ENCODE measurements at regions not wholly inside any gene's neighbourhood (a gene's known extent, or its start where the extent isn't known, plus 50 kb on each side); places are given as distances from the start of the nearest gene placed in this dataset.

DNA sequence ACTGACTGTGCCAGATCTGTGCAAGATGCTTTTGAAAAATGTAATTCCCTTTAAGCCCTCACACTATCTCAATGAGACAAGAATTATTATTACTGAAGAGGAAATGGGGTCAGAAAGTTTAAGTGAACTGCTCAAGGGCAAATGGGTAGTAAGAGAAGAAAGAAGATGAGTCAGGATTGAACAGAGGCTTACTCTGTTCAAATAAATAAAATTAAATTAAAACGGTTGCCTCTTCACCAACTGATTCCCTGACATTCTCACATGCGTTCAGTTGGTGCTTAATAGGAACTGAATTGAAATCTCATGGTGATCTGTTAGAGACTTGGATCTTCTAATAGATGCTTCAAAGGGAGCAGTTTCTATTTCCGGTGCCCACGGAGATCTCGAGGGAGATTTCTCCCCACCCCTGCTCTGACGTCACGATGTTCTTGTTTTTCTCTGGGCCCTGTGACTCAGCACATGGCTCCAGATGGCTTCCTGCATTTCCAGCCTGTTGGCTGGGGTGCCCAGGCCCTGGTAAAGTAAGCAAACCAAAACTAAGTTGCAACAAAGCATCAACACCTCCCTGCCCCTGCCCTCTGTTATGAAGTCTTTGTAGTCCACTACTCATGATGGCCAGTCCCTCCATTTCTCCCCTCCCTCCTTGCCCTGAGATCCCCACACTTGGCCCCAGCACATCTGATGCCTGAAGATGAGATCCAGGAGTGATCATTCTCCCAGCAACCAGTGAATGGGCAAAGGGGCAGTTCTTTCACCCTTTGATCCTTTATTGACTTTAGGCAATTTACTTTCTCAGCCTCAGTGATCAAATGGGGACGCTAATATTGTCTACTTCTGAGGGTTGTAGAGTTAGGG lies 106.1 kb upstream of the CPEB4 start:
- ATAC-seq, result peak; percentile 47
- peak; percentile 63 for DNase-seq

DNA sequence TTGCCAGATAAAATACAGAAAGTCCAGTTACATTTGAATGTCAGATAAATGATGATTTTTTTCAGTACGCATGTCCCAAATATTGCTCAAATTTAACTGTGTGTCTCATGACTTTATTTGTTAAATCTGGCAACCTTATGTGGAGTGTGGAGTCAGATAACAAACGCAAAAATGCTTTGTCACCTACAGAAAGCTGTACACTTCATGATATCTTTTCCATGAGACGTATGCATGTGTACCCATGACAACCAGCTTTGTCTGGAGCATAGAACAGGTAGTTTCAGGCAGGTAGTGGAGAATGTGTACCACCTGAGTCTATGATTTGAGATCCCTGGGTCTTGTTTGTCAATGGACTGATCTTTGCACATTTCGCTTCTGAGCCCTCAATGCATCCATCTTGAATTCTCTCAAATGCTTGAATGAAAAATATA lies 105.5 kb upstream of the CPEB4 start:
- ATAC-seq (no peak), DNase-seq (no peak)

DNA sequence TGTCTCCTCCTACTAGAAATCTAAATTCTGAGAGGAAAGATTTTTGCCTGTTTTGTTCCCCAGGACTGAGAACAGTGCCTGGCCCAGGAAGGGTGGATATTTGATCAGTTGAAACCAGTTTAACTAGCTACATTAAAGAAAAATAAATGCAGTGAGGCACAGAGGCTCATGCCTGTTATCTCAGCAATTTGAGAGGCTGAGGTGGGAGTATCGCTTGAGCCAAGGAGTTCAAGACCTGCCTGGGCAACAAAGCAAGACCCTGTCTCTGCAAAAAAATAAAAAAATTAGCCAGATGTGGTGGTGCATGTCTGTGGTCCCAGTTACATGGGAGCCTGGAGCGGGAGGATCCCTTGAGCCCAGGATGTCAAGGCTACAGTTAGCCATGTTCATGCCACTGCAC lies 104.8 kb upstream of the CPEB4 start:
- DNase-seq (no peak), ATAC-seq (no peak)

DNA sequence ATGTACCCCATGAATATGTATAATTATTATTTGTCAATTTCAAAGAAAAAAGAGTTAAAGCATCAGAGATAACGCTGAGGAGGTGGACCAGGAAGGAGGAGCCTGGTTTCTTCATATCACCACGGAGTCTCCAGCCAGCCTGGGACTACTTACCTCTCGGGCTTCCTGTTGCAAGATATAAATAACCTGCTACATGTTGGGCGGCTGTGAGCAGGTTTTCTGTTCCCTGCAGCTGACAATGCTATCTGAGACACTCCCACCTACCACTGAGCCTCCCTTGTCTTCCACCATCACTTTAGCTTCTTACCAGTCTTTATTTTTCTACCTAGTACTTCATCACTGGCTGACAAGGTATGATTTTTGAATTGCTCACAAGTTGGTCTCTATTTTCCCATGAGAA lies 102.7 kb upstream of the CPEB4 start:
- DNase-seq, result no peak
- ATAC-seq, result no peak

DNA sequence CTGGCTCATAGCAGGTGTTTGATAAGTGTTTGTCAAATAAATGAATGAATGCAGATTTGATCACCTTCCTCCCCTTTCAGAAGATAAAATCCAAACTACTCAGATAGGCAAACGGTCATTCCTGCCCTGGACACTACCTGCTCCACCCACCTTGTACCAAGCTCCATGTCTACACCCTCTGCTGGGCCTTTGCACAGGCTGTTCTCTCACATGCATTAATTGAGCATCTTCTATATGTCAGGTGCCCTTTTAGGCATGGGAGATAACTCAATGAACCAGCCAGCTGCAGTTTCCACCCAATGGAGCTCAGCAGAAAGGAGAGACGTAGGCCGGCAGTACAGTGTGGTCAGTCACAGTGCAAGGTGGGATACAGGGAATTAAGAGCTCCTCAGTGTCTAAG lies 102.3 kb upstream of the CPEB4 start:
- no peak for DNase-seq
- no peak for ATAC-seq

DNA sequence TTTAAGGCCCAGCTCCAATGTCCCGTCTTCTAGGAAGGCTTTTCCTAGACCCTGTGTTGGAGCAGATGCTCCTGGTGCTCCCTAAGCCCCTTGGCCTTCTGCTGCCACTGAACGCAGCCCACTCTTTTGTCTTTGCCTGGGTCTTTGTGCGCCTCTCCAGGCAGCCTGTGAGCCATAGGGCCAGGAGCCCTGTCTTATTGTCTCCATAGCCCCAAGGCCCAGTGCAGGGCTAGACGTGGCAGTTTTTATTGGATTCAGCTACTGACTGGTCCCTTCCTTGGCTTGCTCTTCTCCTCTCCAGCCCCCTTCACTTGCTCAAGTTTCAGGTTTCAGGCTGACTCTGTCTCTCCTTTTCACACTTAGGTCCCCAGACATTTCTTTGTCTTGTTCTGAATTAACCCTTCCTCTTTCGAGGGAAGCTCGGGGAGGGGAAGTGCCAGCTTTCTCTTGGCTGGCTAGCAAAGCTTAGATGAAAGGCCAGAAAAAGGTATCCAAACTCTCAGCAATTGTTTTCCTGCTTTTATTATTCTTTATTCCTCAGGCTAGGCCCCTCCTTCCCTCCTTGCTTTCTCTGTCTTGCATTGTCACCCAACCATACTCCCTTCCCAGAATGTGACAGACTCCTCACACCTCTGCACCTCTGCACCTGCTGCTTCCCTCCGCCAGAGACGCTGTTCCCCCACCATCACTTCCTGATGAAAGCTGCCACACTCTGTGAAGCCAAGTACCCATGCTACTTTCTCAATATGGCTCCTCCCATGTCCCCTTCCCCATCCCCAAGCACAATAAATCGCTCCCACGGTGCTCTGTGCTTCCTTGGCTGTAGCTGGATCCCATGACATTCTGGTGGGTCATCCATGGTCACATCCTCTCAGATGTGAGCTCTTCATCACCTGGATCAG lies 101.6 kb upstream of the CPEB4 start:
- DNase-seq, result no peak
- no peak for ATAC-seq

DNA sequence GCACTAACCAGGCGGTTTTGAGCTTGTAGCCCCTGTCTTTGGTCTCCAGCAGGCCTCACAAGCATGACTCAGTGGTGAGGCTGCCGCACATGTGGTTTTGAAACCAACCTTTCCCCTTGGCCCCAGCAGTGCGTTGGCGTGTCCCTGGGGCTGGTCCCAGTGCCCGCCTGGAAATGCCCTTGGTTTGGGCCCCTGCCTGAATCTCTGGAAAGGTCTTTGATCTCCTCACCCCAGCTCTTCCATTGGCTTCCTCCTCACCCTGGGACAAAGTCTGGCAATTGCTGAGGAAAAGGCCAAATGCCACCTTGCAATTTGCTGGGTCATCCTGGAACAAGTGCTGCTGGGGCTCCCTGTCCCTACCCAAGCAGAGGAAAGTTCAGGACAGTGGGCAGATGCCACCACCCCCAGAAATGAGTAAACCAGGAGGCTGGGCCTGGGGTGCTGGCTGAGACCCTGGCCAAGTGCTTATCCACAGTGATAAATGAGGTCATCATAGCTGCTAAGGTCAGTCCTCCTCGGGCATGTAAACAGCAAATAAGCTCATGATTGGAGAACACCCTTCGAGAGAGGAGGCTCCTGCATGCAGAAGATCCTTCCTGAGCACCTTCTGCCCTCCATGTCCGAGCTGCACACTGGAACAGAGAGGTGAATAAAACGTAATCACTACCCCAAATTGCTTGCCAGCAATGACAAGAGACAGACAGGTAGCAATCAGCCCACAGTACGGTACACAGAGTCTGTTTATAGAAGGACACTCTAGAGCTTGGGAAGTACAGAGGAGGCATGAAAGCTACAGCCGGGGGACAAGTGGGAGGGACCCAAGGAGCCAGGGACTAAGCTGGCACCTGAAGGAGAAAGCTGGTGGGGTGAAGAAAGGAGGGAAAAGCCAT lies 98.9 kb upstream of the CPEB4 start:
- DNase-seq, result peak; percentile 33

DNA sequence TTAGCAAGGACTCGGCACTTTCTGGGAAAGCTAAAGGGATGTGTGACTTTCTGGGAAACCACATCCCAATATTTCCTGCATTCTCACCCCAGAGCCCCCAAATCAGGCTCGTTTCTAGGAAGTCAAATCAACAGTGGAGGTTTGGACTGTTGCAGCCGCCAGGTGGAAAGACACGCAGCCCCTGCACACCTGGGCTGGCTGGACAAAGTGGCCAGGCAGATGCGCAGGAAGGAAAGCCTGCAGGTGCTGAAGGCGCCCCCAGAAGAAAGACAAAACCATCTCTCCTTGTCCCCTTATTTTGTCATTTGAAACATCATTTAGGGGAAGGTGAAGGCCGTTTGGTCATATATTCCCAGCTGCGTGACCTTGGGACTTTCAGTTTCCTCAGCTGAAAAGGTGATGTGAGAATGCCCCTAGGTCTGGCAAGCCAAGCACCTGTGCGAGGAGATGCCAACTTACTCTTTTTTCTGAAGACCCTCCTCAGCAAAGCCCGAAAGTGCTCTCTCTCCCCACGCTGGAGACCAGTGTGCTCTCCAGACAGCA lies 97.9 kb upstream of the CPEB4 start:
- DNase-seq (no peak), ATAC-seq (no peak)

More for the DNA sequence above, 98.9 kb upstream of the CPEB4 start:
- peak; percentile 67 for ATAC-seq

DNA sequence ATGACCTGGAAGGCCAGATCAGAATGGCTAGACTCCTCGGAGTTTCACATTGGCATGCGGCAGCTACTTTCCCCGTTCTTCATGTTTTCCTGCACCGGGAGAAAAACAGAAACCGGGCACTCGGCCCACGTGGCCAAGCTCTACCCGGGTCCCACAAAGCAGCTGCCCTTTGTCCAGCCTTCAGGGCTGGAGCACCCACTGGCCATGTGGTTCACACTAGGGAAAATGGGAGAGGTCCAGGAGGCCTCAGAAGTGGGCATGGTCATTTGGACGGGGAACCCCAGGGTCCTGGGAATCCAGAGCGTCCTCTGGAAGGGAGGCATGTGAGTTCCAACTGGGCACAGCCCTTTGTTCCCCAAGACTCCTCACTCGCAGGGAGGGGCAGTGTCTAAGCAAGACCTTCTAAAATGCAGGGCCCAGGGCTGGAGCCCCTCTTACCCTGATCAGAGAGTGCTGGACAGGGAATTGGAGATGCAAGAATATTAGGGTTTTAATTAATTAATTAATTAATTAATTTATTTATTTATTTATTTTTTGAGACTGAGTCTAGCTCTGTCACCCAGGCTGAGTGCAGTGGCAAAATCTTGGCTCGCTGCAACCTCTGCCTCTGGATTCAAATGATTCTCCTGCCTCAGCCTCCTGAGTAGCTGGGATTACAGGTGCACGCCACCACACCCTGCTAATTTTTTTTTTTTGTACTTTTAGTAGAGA lies 97.2 kb upstream of the CPEB4 start:
- no peak for ATAC-seq
- DNase-seq, result no peak

DNA sequence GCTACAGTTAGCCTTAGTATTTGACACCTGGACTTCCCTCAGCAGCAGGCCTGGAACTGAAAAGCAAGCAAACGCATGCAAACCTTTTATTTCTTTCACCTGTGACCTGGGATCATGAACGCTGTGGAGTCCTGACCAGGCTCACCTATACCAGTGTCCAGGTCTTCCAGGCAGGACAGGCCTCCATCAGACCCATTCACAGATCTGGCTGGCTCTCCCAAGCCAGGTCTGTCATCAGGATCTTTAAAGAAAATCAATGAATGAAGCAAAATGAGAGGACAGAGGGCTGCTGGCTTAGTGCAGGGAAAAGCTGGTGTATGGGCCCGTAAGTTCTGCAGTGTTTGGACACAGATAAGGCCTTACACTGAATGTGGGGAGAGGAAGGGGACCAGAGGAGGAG lies 96.3 kb upstream of the CPEB4 start:
- DNase-seq, result no peak
- ATAC-seq, result no peak

DNA sequence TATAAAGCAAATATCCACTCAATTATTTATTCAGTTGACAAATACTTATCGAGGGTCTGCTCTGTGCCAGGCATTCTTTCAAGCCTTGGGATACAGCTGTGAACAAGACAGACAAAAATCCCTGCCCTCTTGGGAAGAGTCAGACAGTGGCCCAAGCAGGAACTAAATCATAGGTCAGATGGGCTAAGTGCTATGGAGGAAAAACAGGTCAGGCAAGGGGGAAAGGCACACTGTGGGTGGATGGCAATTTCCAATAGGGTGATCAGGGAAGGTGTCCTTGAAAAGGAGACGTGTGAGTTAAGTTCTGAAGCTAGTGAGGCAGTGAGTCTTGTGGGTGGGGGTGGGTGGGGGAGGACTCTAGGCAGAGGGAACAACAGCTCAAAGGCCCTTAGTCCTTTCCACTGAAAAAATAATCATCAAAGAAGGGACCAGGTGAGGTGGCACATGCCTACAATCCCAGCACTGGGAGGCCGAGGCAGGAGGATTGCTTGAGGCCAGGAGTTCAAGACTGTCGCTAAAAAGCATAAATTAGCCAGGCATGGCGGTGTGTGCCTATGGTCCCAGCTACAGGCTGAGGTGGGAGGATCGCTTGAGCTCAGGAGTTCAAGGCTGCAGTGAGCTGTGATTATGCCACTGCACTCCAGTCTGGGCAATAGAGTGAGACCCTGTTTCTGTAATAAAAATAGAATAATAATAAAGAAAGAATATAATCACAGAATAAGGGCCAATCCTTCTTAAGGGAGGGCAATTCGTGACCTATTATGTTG lies 95.2 kb upstream of the CPEB4 start:
- DNase-seq (no peak), ATAC-seq (no peak)

DNA sequence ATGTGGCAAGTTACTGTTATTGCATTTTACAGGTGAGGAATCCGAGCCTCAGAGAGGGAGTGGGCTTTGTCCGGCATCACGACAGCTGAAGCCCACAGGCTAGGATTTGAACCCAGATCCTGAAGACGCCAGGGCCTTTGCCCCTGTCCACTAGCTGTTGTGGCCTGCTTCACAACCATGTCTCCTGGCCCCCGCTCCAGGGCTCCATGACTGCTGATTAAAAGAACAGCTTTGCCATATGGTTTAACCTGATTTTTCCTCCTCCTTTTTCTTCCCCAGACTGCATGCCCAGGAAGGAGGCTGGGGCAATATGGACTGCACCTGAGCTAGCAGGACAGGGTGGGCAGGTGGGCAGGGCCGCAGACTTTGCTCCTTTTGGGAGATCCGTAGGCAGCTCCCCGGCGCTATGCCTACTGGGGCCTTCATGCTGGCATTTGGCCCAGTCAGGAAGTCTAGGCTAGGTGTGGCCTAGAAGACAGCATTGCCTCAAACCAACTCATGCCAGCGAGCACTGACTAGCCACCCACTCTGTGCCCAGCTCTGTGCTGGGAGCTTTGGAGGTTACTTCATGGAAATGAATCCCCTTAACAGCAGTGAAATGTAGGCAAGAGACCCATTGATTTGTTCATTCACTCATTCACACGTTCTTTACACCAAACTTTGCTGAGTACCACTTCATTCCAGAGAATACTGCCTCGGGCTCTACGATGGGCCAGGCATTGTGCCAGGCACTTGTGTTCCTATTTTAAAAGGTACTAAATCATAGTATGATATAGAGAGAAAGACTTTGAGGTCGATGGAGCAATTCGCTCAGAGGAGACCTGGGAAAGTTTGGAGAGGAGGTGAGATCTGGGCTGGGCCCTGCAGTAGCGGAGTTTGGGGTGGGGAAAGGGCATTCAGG lies 94.3 kb upstream of the CPEB4 start:
- ATAC-seq (no peak), DNase-seq (no peak)

DNA sequence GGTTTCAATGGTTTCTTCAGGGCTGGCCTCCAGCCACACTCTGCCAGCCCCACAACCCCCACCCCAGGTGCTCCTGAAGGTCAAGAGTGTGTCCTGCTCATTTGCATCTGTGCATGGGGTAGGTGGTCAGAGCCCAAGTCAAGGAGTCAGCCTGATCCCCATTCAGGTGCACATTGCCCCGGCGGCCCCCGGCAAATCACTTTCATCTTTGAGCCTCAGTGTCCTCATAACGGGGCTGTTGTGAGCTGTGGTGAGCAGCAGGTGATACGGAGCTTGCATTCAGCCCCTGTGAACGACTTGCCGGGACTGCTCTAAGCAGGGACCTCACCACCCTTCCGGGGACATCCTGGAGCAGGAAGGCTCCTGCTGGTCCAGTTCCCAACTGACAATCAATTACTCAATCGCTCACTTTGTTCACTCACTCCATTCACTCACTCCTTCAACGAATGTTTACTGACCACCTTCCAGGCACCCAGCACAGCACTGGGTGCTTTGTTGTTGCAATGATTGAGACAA lies 93.2 kb upstream of the CPEB4 start:
- ATAC-seq (no peak), DNase-seq (no peak)

DNA sequence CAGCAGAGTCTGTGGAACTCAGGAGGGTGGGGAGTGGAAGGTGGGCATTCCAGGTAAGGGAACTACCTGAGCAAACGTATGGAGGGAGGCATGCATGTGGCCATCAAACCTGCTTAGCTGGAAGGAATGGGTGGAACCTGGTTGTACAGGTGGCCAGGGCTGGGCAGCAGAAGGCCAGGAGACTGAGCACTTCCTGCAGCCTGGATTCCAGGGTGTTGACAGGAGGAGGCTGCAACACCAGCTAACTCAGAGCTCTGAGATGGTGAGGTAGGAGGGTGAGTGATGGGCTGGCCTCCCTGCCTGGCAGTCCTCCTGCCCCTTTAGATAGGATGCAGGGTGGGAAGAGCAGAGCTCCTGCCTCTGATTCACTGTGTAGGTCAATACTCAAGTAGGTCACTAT lies 92.5 kb upstream of the CPEB4 start:
- ATAC-seq (no peak), DNase-seq (no peak)

DNA sequence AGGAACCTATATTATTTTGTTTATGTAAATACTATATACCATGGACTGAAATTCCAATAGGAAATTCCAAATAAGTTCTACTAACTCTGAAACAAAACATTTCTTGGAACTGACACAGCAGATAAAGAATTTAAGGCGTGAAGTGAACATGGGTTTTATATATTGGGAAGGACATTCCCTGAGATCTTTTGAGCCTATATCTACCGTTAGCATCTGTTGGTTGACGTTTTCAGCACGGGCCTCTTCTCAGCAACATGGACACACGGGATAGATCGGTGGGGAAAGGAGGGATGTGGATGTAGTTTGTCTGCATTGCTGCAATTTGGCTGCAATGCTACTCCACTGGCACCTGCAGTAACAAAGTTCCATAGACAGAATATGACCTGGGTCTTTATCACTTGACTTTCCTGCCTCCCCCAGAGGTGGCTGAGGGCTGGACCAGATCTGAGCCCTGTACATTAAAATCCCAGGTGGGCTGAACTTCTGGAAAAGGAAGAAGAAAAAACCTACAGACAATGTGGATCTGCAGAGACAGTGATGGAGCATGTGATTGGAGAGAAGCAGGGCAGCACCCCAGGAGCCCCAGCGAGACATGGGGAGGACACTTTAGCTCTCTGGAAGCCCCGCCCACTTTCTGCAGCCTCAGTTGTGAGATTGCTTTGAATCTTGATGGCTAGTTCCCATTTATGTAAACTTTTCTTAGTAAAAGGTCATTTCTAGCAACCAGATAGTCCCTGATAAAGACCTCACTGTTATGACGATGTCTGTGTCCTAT lies 91.2 kb upstream of the CPEB4 start:
- no peak for ATAC-seq

DNA sequence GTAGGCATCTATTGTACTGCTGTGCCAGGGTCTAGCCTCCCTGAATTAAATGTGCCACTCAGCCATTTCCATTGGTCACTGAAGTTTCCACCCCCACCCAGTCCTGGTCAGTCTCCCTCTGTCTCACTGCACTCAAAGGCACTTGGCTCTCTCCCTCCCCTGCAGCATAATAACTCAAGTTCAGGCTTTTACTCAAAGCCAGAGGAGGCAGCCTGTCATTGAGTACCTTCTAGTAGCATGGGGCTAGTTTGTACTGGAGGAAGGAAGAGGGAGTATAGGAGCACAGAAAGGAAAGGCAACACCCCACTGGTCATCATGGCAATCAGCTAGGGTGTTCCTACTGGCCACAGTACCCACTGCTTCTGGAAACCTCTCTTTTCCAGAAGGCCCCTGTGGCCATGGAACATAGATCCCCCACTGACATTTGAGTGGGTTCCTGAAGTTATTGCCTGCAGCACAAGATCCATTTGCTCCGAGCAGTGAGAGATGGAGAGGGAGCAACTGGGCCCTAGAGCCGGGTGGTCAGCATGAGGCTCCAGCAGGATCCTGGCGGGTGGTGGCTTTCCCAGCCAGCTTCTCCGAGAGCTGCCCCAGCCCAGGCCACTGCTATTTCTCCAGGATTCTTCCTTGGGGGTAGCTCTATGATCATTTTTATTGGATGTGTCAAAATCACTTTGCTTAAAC lies 89.9 kb upstream of the CPEB4 start:
- DNase-seq (no peak), ATAC-seq (no peak)

More for the DNA sequence above, 91.2 kb upstream of the CPEB4 start:
- no peak for DNase-seq

DNA sequence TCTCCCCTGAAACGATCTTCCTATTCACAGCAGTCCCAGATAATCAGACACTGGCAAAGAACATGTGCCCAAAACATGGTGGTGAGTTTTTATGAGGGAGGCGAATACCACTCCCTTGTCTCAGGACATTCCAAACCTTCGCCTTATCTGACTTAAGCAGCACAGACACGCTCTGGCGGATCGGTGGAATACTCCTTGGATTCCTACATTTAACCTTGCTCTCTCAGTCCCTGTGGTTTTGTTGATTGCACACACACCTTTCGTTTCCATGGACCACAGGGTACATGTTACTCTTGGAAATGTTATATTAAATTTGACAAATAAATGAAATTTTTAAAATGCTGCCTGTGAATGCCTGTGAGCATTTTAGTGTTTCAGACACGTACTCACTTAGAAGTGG lies 87.8 kb upstream of the CPEB4 start:
- no peak for DNase-seq
- no peak for ATAC-seq

DNA sequence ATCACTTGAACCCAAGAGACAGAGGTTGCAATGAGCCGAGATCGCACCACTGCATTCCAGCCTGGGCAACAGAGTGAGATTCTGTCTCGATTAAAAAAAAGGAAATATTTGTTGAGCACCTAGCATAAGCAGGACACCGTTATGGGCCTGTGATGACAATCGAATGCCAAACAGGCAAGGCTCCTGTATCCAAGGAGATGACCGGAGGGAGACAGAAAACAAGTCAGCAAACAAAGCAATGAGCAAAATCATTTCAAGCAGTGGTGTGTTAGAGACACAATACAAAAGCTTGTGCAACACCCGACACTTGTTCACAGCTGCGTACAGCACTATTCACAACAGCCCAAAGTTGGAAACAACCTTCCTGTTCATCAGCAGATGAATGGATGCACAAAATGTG lies 87.1 kb upstream of the CPEB4 start:
- ATAC-seq (no peak), DNase-seq (no peak)

Data from stimulated activated naive CD8-positive, alpha-beta T cell treated with anti-CD3 and anti-CD28 coated beads, Interleukin-15, Interleukin-2, amounts not matched to agents 100 U/mL and 50 U/mL, for 24 hours (primary cell).